ENCODE measurements at regions not wholly inside any gene's neighbourhood (a gene's known extent, or its start where the extent isn't known, plus 50 kb on each side); places are given as distances from the start of the nearest gene placed in this dataset.
A peak's percentile ranks its signal among the peaks of the same experiment; 100 is the strongest.
"Not testable (repeated sequence)": the region's sequence is repeated elsewhere in the genome, so short reads cannot be mapped to it uniquely, and the experiment has no call there.

GRCh38 chr10:133015321-133015720 lies 72.4 kb upstream of the ADGRA1 start:
- H3K36me3 ChIP-seq (ENCODE audit: insufficient read depth, insufficient read length, low read length), result no peaks in the 10 kb centered on the region
- H3K4me3 ChIP-seq (ENCODE audit: insufficient read length, low read depth), result no peak overlapping the region
- TF ChIP-seq YY1 (IDR thresholded peaks at IDR 0.05; ENCODE audit: insufficient read depth, insufficient read length) (no peak), ZNF274 (IDR thresholded peaks at IDR 0.05; ENCODE audit: low read depth, low read length) (no peak), SUZ12 (IDR thresholded peaks at IDR 0.05; ENCODE audit: extremely low read depth, insufficient read depth, insufficient read length) (no peak)
- peak overlapping the region; percentile 21 for H3K9ac ChIP-seq (ENCODE audit: insufficient read length, low read depth)
- H3K27me3 ChIP-seq (ENCODE audit: insufficient read depth, insufficient read length), result no peaks in the 10 kb centered on the region
- H3K4me1 ChIP-seq (ENCODE audit: insufficient read depth, insufficient read length), result no peaks in the 10 kb centered on the region
- no peak for DNase-seq (ENCODE audit: low read depth, low spot score)
- H3K9me3 ChIP-seq (ENCODE audit: insufficient read depth, low read length), result no peaks in the 10 kb centered on the region

GRCh38 chr10:133014416-133015210 lies 72.2 kb upstream of the CFAP46 start:
- Histone ChIP-seq H3K9me3 (ENCODE audit: insufficient read depth, low read length) (no peaks in the 10 kb centered on the region), H3K4me3 (ENCODE audit: insufficient read length, low read depth) (no peak overlapping the region), H3K36me3 (ENCODE audit: insufficient read depth, insufficient read length, low read length) (no peaks in the 10 kb centered on the region), H3K9ac (ENCODE audit: insufficient read length, low read depth) (no peak overlapping the region), H3K4me1 (ENCODE audit: insufficient read depth, insufficient read length) (no peaks in the 10 kb centered on the region), H3K27me3 (ENCODE audit: insufficient read depth, insufficient read length) (no peaks in the 10 kb centered on the region)
- TF ChIP-seq ZNF274 (IDR thresholded peaks at IDR 0.05; ENCODE audit: low read depth, low read length) (no peak), YY1 (IDR thresholded peaks at IDR 0.05; ENCODE audit: insufficient read depth, insufficient read length) (no peak), SUZ12 (IDR thresholded peaks at IDR 0.05; ENCODE audit: extremely low read depth, insufficient read depth, insufficient read length) (no peak)
- no peak for DNase-seq (ENCODE audit: low read depth, low spot score)

- no peak for DNase-seq (ENCODE audit: low read depth, low spot score)
- TF ChIP-seq YY1 (IDR thresholded peaks at IDR 0.05; ENCODE audit: insufficient read depth, insufficient read length) (no peak), SUZ12 (IDR thresholded peaks at IDR 0.05; ENCODE audit: extremely low read depth, insufficient read depth, insufficient read length) (no peak), ZNF274 (IDR thresholded peaks at IDR 0.05; ENCODE audit: low read depth, low read length) (no peak)
- no peaks in the 10 kb centered on the region for H3K27me3 ChIP-seq (ENCODE audit: insufficient read depth, insufficient read length)
- H3K36me3 ChIP-seq (ENCODE audit: insufficient read depth, insufficient read length, low read length), result no peaks in the 10 kb centered on the region
- H3K4me3 ChIP-seq (ENCODE audit: insufficient read length, low read depth), result no peak overlapping the region
- no peak overlapping the region for H3K9ac ChIP-seq (ENCODE audit: insufficient read length, low read depth)
- no peaks in the 10 kb centered on the region for H3K9me3 ChIP-seq (ENCODE audit: insufficient read depth, low read length)
- H3K4me1 ChIP-seq (ENCODE audit: insufficient read depth, insufficient read length), result peaks cover 3% of the 10 kb centered on the region
These were observed 71.1 kb upstream of the CFAP46 start for GRCh38 chr10:133013463-133013862.

GRCh38 chr10:133012573-133013359 lies 70.4 kb upstream of the CFAP46 start:
- no peaks in the 10 kb centered on the region for H3K27me3 ChIP-seq (ENCODE audit: insufficient read depth, insufficient read length)
- no peak for TF ChIP-seq ZNF274 (IDR thresholded peaks at IDR 0.05; ENCODE audit: low read depth, low read length)
- TF ChIP-seq SUZ12 (IDR thresholded peaks at IDR 0.05; ENCODE audit: extremely low read depth, insufficient read depth, insufficient read length), result no peak
- no peak for TF ChIP-seq YY1 (IDR thresholded peaks at IDR 0.05; ENCODE audit: insufficient read depth, insufficient read length)
- no peak overlapping the region for H3K4me3 ChIP-seq (ENCODE audit: insufficient read length, low read depth)
- DNase-seq (ENCODE audit: low read depth, low spot score), result no peak
- H3K4me1 ChIP-seq (ENCODE audit: insufficient read depth, insufficient read length), result peaks cover 5% of the 10 kb centered on the region
- no peaks in the 10 kb centered on the region for H3K9me3 ChIP-seq (ENCODE audit: insufficient read depth, low read length)
- H3K36me3 ChIP-seq (ENCODE audit: insufficient read depth, insufficient read length, low read length), result no peaks in the 10 kb centered on the region
- H3K9ac ChIP-seq (ENCODE audit: insufficient read length, low read depth), result no peak overlapping the region

GRCh38 chr10:133011882-133012281 lies 69.5 kb upstream of the CFAP46 start:
- no peak for DNase-seq (ENCODE audit: low read depth, low spot score)
- no peaks in the 10 kb centered on the region for H3K36me3 ChIP-seq (ENCODE audit: insufficient read depth, insufficient read length, low read length)
- H3K9ac ChIP-seq (ENCODE audit: insufficient read length, low read depth), result no peak overlapping the region
- no peaks in the 10 kb centered on the region for H3K9me3 ChIP-seq (ENCODE audit: insufficient read depth, low read length)
- no peak overlapping the region for H3K4me3 ChIP-seq (ENCODE audit: insufficient read length, low read depth)
- TF ChIP-seq YY1 (IDR thresholded peaks at IDR 0.05; ENCODE audit: insufficient read depth, insufficient read length) (no peak), SUZ12 (IDR thresholded peaks at IDR 0.05; ENCODE audit: extremely low read depth, insufficient read depth, insufficient read length) (no peak), ZNF274 (IDR thresholded peaks at IDR 0.05; ENCODE audit: low read depth, low read length) (no peak)
- no peaks in the 10 kb centered on the region for H3K27me3 ChIP-seq (ENCODE audit: insufficient read depth, insufficient read length)
- peaks cover 8% of the 10 kb centered on the region for H3K4me1 ChIP-seq (ENCODE audit: insufficient read depth, insufficient read length)

- H3K9me3 ChIP-seq (ENCODE audit: insufficient read depth, low read length); H3K9ac ChIP-seq (ENCODE audit: insufficient read length, low read depth): not testable (repeated sequence)
These were observed 69.0 kb upstream of the CFAP46 start for GRCh38 chr10:133011393-133011792.

GRCh38 chr10:133010843-133011179 lies 68.4 kb upstream of the CFAP46 start:
- not testable (repeated sequence) for H3K36me3 ChIP-seq (ENCODE audit: insufficient read depth, insufficient read length, low read length); H3K9ac ChIP-seq (ENCODE audit: insufficient read length, low read depth); H3K4me1 ChIP-seq (ENCODE audit: insufficient read depth, insufficient read length); H3K27me3 ChIP-seq (ENCODE audit: insufficient read depth, insufficient read length); DNase-seq (ENCODE audit: low read depth, low spot score); H3K9me3 ChIP-seq (ENCODE audit: insufficient read depth, low read length); H3K4me3 ChIP-seq (ENCODE audit: insufficient read length, low read depth)

More at GRCh38 chr10:133011393-133011792, 69.0 kb upstream of the CFAP46 start:
- H3K27me3 ChIP-seq (ENCODE audit: insufficient read depth, insufficient read length); DNase-seq (ENCODE audit: low read depth, low spot score); H3K4me1 ChIP-seq (ENCODE audit: insufficient read depth, insufficient read length); H3K36me3 ChIP-seq (ENCODE audit: insufficient read depth, insufficient read length, low read length); H3K4me3 ChIP-seq (ENCODE audit: insufficient read length, low read depth): not testable (repeated sequence)

Data from NT2/D1 (cell line).